Coronary artery (tissue), 2 donors: ENCODE measurements at regions not wholly inside any gene's neighbourhood (a gene's known extent, or its start where the extent isn't known, plus 50 kb on each side); places are given as distances from the start of the nearest gene placed in this dataset.
A peak's percentile ranks its signal among the peaks of the same experiment; 100 is the strongest.
"Not testable (repeated sequence)": the region's sequence is repeated elsewhere in the genome, so short reads cannot be mapped to it uniquely, and the experiment has no call there.

Experiments
- DNase-seq: peaks from one replicate; pipeline ENCODE4 v3.0.0-alpha.2; 2017; ENCODE audit warnings: low spot score
- H3K27ac ChIP-seq, 2 donors: fragments of 200-600 bp; sonication (generic); one replicate each; pipeline ENCODE4 v1.5.1; 2016 to 2019
- H3K4me3 ChIP-seq: fragments of 200-600 bp; sonication (generic); 2 replicates; pipeline ENCODE4 v1.5.1; 2016; ENCODE audit warnings: mild to moderate bottlenecking, moderate library complexity
- CTCF ChIP-seq: fragments of 200-600 bp; sonication (generic); IDR thresholded peaks from one replicate; pipeline ENCODE4 v1.5.1; 2019; ENCODE audit warnings: antibody characterized with exemption

- no peak overlapping the region for H3K4me3 ChIP-seq
- no peak overlapping the region for H3K27ac ChIP-seq
- DNase-seq: no peak
- no peak for TF ChIP-seq CTCF
Observed at GRCh38 chrX:101823236-101823635, 108.6 kb downstream of the ZMAT1 start.

- not testable (repeated sequence) for H3K27ac ChIP-seq, H3K4me3 ChIP-seq, DNase-seq
Observed at GRCh38 chrX:101817739-101818138, 114.1 kb downstream of the ZMAT1 start.

- no peak overlapping the region for H3K4me3 ChIP-seq
- TF ChIP-seq CTCF: no peak
- H3K27ac ChIP-seq: no peak overlapping the region
- no peak for DNase-seq
Observed at GRCh38 chrX:101813200-101813599, 118.6 kb downstream of the ZMAT1 start.

- DNase-seq: no peak
- TF ChIP-seq CTCF: no peak
Observed at GRCh38 chrX:101803451-101803850, 128.4 kb downstream of the ZMAT1 start.

GRCh38 chrX:101799387-101799786 is 132.4 kb downstream of the ZMAT1 start:
- Histone ChIP-seq H3K27ac (no peak overlapping the region), H3K4me3 (peak overlapping the region; percentile 34)
- TF ChIP-seq CTCF: peak; percentile 53
- peak; percentile 80 for DNase-seq

More at GRCh38 chrX:101803451-101803850, 128.4 kb downstream of the ZMAT1 start:
- Histone ChIP-seq H3K27ac (no peak overlapping the region), H3K4me3 (no peak overlapping the region)

- no peak for TF ChIP-seq CTCF
- no peak overlapping the region for H3K27ac ChIP-seq
- DNase-seq: no peak
- no peak overlapping the region for H3K4me3 ChIP-seq
Observed at GRCh38 chrX:101787934-101788333, 128.3 kb upstream of the ARMCX2 start.

- Histone ChIP-seq H3K4me3 (no peak overlapping the region), H3K27ac (no peak overlapping the region)
- no peak for TF ChIP-seq CTCF
- no peak for DNase-seq
Observed at GRCh38 chrX:101785142-101785541, 125.5 kb upstream of the ARMCX2 start.

- H3K4me3 ChIP-seq, H3K27ac ChIP-seq, DNase-seq: not testable (repeated sequence)
Observed at GRCh38 chrX:101780421-101780820, 120.8 kb upstream of the ARMCX2 start.
